ENCODE measurements at regions not wholly inside any gene's neighbourhood (a gene's known extent, or its start where the extent isn't known, plus 50 kb on each side); places are given as distances from the start of the nearest gene placed in this dataset.

- H3K4me3 ChIP-seq (replicated peaks; ENCODE audit: low read depth, low read length), result no peak overlapping the region
- DNase-seq (ENCODE audit: extremely low read depth, insufficient read length), result no peak
- TF ChIP-seq CTCF (IDR thresholded peaks at IDR 0.05; ENCODE audit: insufficient read depth, low read length, poor library complexity, severe bottlenecking), result no peak
- no peaks in the 10 kb centered on the region for H3K27me3 ChIP-seq (replicated peaks; ENCODE audit: control insufficient read depth, insufficient read depth, low read length)
- H3K36me3 ChIP-seq (ENCODE audit: control insufficient read depth, insufficient read depth, low read length), result no peaks in the 10 kb centered on the region
These were observed 132.7 kb downstream of the SCG2 start for GRCh38 chr2:223469270-223470046.

- H3K4me3 ChIP-seq (replicated peaks; ENCODE audit: low read depth, low read length), result no peak overlapping the region
- H3K27me3 ChIP-seq (replicated peaks; ENCODE audit: control insufficient read depth, insufficient read depth, low read length), result no peaks in the 10 kb centered on the region; the same call in 1 of the 2 replicates
- DNase-seq (ENCODE audit: extremely low read depth, insufficient read length), result no peak
- no peak for TF ChIP-seq CTCF (IDR thresholded peaks at IDR 0.05; ENCODE audit: insufficient read depth, low read length, poor library complexity, severe bottlenecking)
- H3K36me3 ChIP-seq (ENCODE audit: control insufficient read depth, insufficient read depth, low read length), result no peaks in the 10 kb centered on the region
These were observed 131.6 kb downstream of the SCG2 start for GRCh38 chr2:223470602-223471001.

DNA sequence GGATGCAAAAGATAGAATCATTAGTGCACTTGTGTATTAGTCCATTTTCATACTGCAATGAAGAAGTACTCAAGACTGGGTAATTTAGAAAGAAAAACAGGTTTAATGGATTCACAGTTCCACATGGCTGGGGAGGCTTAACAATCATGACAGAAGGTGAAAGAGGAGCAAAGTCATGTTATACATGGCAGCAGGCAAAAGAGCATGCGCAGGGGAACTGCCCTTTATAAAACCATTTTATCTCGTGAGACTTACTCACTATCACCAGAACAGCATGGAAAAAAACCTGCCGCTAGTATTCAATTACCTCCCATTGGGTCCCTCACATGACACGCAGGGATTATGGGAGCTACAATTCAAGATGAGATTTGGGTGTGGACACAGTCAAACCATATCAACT lies 129.4 kb downstream of the SCG2 start:
- no peak overlapping the region for H3K4me3 ChIP-seq (replicated peaks; ENCODE audit: low read depth, low read length)
- H3K36me3 ChIP-seq (ENCODE audit: control insufficient read depth, insufficient read depth, low read length), result no peaks in the 10 kb centered on the region
- no peak for DNase-seq (ENCODE audit: extremely low read depth, insufficient read length)
- no peak for TF ChIP-seq CTCF (IDR thresholded peaks at IDR 0.05; ENCODE audit: insufficient read depth, low read length, poor library complexity, severe bottlenecking)
- no peaks in the 10 kb centered on the region; the same call in 1 of the 2 replicates for H3K27me3 ChIP-seq (replicated peaks; ENCODE audit: control insufficient read depth, insufficient read depth, low read length)

DNA sequence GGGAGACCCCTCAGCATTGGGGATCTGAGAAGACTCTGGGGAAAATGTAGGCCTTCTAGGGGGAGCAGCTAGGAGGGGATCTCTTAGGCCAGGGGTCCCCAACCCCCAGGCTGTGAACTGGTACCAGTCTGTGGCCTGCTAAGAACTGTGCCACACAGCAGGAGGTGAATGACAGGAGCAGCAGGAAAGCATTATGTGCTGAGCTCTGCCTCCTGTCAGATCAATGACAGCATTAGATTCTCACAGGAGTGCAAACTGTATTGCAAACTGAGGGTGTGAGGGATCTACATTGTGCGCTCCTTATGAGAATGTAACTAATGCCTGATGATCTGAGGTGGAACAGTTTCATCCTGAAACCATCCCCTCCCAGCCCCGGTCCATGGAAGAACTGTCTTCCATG lies 127.3 kb downstream of the SCG2 start:
- TF ChIP-seq CTCF (IDR thresholded peaks at IDR 0.05; ENCODE audit: insufficient read depth, low read length, poor library complexity, severe bottlenecking), result no peak
- DNase-seq (ENCODE audit: extremely low read depth, insufficient read length), result no peak
- H3K36me3 ChIP-seq (ENCODE audit: control insufficient read depth, insufficient read depth, low read length), result no peaks in the 10 kb centered on the region
- H3K4me3 ChIP-seq (replicated peaks; ENCODE audit: low read depth, low read length), result no peak overlapping the region
- H3K27me3 ChIP-seq (replicated peaks; ENCODE audit: control insufficient read depth, insufficient read depth, low read length), result no peaks in the 10 kb centered on the region; the same call in 1 of the 2 replicates

- H3K4me3 ChIP-seq (replicated peaks; ENCODE audit: low read depth, low read length), result no peak overlapping the region
- TF ChIP-seq CTCF (IDR thresholded peaks at IDR 0.05; ENCODE audit: insufficient read depth, low read length, poor library complexity, severe bottlenecking), result no peak
- H3K36me3 ChIP-seq (ENCODE audit: control insufficient read depth, insufficient read depth, low read length), result no peaks in the 10 kb centered on the region
- DNase-seq (ENCODE audit: extremely low read depth, insufficient read length), result no peak
- no peaks in the 10 kb centered on the region; the same call in 1 of the 2 replicates for H3K27me3 ChIP-seq (replicated peaks; ENCODE audit: control insufficient read depth, insufficient read depth, low read length)
These were observed 126.3 kb downstream of the SCG2 start for GRCh38 chr2:223475901-223476300.

Data from GM06990 (cell line).